Chondrocyte (in vitro differentiated cells): ENCODE measurements at regions not wholly inside any gene's neighbourhood (a gene's known extent, or its start where the extent isn't known, plus 50 kb on each side); places are given as distances from the start of the nearest gene placed in this dataset.
A peak's percentile ranks its signal among the peaks of the same experiment; 100 is the strongest.

ENCODE experiments used
- DNase-seq: peaks from one replicate; pipeline ENCODE4 v3.0.0; 2021; ENCODE audit warnings: mixed read lengths, low spot score
- H3K27ac Mint-ChIP-seq: one replicate; pipeline ENCODE4 v1.8.0; 2021; ENCODE audit warnings: mild to moderate bottlenecking, moderate library complexity, mixed read lengths; ENCODE audit not compliant: unreplicated experiment
- H3K27me3 Mint-ChIP-seq: 2 replicates; pipeline ENCODE4 v1.8.0; 2021; ENCODE audit warnings: low read depth, mixed read lengths
- H3K36me3 Mint-ChIP-seq: 2 replicates; pipeline ENCODE4 v1.8.0; 2021; ENCODE audit warnings: low read depth, mixed read lengths
- H3K4me1 Mint-ChIP-seq: 2 replicates; pipeline ENCODE4 v1.8.0; 2021; ENCODE audit warnings: low read depth, mild to moderate bottlenecking, mixed read lengths
- H3K4me3 Mint-ChIP-seq: one replicate; pipeline ENCODE4 v1.8.0; 2021; ENCODE audit warnings: mild to moderate bottlenecking, moderate library complexity, mixed read lengths; ENCODE audit not compliant: unreplicated experiment
- H3K9me3 Mint-ChIP-seq: 2 replicates; pipeline ENCODE4 v1.8.0; 2021; ENCODE audit warnings: low read depth, mixed read lengths
- TF ChIP-seq, protein P1 (sequence below): fragments of 200-600 bp; sonication (generic); IDR thresholded peaks from 2 replicates; pipeline ENCODE4 v1.5.0; 2021; ENCODE audit warnings: antibody characterized with exemption, mild to moderate bottlenecking, moderate library complexity

DNA sequence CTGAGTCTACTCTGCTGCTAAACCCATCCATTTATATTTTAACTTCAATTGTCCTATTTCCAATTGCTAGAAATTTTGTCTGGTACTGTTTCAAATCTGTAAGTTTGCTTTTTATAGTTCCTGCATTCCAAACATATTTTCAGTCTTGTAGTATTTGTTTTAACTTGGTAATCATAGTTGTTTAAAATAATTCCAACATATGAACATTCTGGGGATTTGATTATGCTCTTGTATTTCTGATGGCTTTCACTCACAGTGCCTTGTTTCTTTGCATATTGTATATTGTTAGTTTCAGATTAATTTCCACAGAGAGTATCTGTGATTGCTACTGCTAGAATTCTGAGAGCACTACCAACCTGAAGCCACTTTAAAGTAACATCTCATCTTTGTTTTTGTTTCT, 202.4 kb downstream of the ETAA1 start:
- no peaks in the 10 kb centered on the region for H3K27me3 Mint-ChIP-seq
- no peaks in the 10 kb centered on the region for H3K36me3 Mint-ChIP-seq
- peaks cover 20% of the 10 kb centered on the region for H3K4me1 Mint-ChIP-seq
- H3K27ac Mint-ChIP-seq, result peak overlapping the region; percentile 8
- DNase-seq, result no peak
- no peak overlapping the region for H3K4me3 Mint-ChIP-seq
- H3K9me3 Mint-ChIP-seq, result peaks cover 7% of the 10 kb centered on the region
- TF ChIP-seq, protein P1, sequence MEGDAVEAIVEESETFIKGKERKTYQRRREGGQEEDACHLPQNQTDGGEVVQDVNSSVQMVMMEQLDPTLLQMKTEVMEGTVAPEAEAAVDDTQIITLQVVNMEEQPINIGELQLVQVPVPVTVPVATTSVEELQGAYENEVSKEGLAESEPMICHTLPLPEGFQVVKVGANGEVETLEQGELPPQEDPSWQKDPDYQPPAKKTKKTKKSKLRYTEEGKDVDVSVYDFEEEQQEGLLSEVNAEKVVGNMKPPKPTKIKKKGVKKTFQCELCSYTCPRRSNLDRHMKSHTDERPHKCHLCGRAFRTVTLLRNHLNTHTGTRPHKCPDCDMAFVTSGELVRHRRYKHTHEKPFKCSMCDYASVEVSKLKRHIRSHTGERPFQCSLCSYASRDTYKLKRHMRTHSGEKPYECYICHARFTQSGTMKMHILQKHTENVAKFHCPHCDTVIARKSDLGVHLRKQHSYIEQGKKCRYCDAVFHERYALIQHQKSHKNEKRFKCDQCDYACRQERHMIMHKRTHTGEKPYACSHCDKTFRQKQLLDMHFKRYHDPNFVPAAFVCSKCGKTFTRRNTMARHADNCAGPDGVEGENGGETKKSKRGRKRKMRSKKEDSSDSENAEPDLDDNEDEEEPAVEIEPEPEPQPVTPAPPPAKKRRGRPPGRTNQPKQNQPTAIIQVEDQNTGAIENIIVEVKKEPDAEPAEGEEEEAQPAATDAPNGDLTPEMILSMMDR, result no peak

GRCh38 chr2:67600222-67600871, 203.2 kb downstream of the ETAA1 start:
- H3K27ac Mint-ChIP-seq, result no peak overlapping the region
- TF ChIP-seq, protein P1, result no peak

DNA sequence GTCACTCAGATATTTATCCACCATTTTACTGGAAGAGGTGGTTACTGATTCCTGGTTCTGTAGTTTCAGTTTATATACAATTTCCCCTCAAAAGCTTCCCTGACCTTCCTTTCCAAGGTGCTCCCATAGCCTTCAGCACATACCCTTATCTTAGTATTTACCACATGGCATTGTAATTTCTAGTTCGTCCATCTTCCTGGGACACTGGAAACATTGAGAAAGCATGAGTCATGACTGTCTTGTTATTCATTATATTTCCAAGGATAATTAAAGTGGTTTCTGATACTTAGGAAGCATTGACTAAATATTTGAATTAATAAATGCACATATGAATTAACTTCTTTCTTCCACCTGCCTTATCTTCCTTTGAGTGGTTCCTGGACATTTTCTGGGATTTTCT, 203.8 kb downstream of the ETAA1 start:
- peaks cover 7% of the 10 kb centered on the region for H3K9me3 Mint-ChIP-seq
- no peak overlapping the region for H3K27ac Mint-ChIP-seq
- H3K27me3 Mint-ChIP-seq, result no peaks in the 10 kb centered on the region
- H3K4me3 Mint-ChIP-seq, result no peak overlapping the region
- no peaks in the 10 kb centered on the region for H3K36me3 Mint-ChIP-seq
- DNase-seq, result no peak
- H3K4me1 Mint-ChIP-seq, result peaks cover 20% of the 10 kb centered on the region
- TF ChIP-seq, protein P1, result no peak

More at GRCh38 chr2:67600222-67600871, 203.2 kb downstream of the ETAA1 start:
- peaks cover 7% of the 10 kb centered on the region for H3K9me3 Mint-ChIP-seq
- no peak overlapping the region for H3K4me3 Mint-ChIP-seq
- DNase-seq, result no peak
- H3K36me3 Mint-ChIP-seq, result no peaks in the 10 kb centered on the region
- no peaks in the 10 kb centered on the region for H3K27me3 Mint-ChIP-seq
- peaks cover 20% of the 10 kb centered on the region for H3K4me1 Mint-ChIP-seq

DNA sequence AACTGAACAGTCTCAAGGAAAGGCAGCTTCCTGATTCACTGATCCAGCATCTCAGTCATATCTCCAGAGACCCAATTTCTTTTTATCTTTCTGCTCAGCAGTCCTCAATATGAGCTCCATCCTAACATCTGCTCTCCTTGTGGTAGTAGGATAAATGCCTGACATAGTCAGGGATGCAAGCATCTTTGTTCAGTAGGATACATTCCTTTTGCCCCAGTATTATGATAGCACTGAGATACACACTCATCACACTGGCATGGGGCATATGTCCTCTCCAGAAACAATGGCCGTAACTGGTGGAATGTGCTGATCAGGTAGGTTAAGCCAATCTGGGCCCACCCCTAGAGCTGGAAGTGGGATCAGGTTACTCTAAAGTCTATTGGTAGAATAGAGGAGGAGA, 207.2 kb downstream of the ETAA1 start:
- DNase-seq, result no peak
- Mint-ChIP-seq H3K36me3 (no peaks in the 10 kb centered on the region), H3K27ac (no peak overlapping the region)

GRCh38 chr2:67612576-67613042, 215.5 kb downstream of the ETAA1 start:
- peaks cover 9% of the 10 kb centered on the region for H3K4me1 Mint-ChIP-seq
- TF ChIP-seq, protein P1, result no peak
- H3K9me3 Mint-ChIP-seq, result peaks cover 3% of the 10 kb centered on the region
- H3K36me3 Mint-ChIP-seq, result no peaks in the 10 kb centered on the region
- H3K4me3 Mint-ChIP-seq, result no peak overlapping the region
- peaks cover 4% of the 10 kb centered on the region for H3K27me3 Mint-ChIP-seq
- H3K27ac Mint-ChIP-seq, result no peak overlapping the region
- no peak for DNase-seq

More for the DNA sequence above, 207.2 kb downstream of the ETAA1 start:
- TF ChIP-seq, protein P1, result no peak
- Mint-ChIP-seq H3K4me1 (peaks cover 14% of the 10 kb centered on the region), H3K9me3 (peaks cover 1% of the 10 kb centered on the region), H3K27me3 (no peaks in the 10 kb centered on the region), H3K4me3 (no peak overlapping the region)
